GM12878 (cell line): ENCODE measurements at regions not wholly inside any gene's neighbourhood (a gene's known extent, or its start where the extent isn't known, plus 50 kb on each side); places are given as distances from the start of the nearest gene placed in this dataset.

Source experiments
- ATAC-seq: fragments of 200-7000 bp; cut with Tn5 transposase; 3 replicates; pipeline ENCODE4 v1.9.1; 2020; ENCODE audit warnings: mild to moderate bottlenecking, moderate library complexity
- BruUV-seq: library from RNA; stranded (reverse); fragments of 400-500 nt; replicated peaks from 2 replicates; lab custom pipeline; 2021; lab: Mats Ljungman, UMichigan
- CTCF ChIA-PET: fragments of 300-600 bp; sonication (Branson Sonifier 250); formaldehyde crosslinking; extraction: SDS; loops from one replicate; lab custom pipeline; 2021; ENCODE audit warnings: inconsistent platforms; lab: Yijun Ruan, JAX
- POLR2A ChIA-PET: fragments of 350-600 bp; formaldehyde crosslinking; extraction: SDS; loops from one replicate; lab custom pipeline; 2021; ENCODE audit warnings: inconsistent platforms; lab: Charles Lee
- RAD21 ChIA-PET: fragments of 300-600 bp; sonication (Branson Sonifier 250); formaldehyde crosslinking; loops from one replicate; lab custom pipeline; 2023; ENCODE audit warnings: antibody characterized with exemption; ENCODE audit not compliant: unreplicated experiment; lab: Charles Lee
- SMC1A ChIA-PET: fragments of 300-600 bp; sonication (Branson Sonifier 250); formaldehyde crosslinking; loops from one replicate; lab custom pipeline; 2023; ENCODE audit not compliant: unreplicated experiment, uncharacterized antibody; lab: Charles Lee
- DNase-seq: peaks from one replicate; pipeline ENCODE4 v3.0.0-alpha.2; 2011; ENCODE audit warnings: low read depth, low spot score
- FAIRE-seq: peaks from 3 replicates; lab custom pipeline; 2011; peaks lifted over from hg19 to GRCh38; lab: Jason Lieb, UNC
- H2AFZ ChIP-seq: 2 replicates; pipeline ENCODE4 v1.6.0; 2011; ENCODE audit warnings: low read depth, low read length, control low read depth; ENCODE audit not compliant: control insufficient read depth
- H3K27ac ChIP-seq: 2 replicates; pipeline ENCODE4 v1.5.1; 2011; ENCODE audit warnings: control low read depth; ENCODE audit not compliant: control insufficient read depth, insufficient read depth
- H3K27me3 ChIP-seq, 2 experiments: replicated peaks in 1 of 2; 2 replicates each; pipeline versions ENCODE4 v1.6.0 to v1.6.1; 2011; ENCODE audit warnings: low read length in 1 of 2; ENCODE audit not compliant: control insufficient read depth in 2 of 2, insufficient read depth in 2 of 2
- H3K36me3 ChIP-seq, 2 experiments: 2 replicates each; pipeline ENCODE4 v1.5.1; 2011; ENCODE audit warnings: low read length in 1 of 2; ENCODE audit not compliant: control insufficient read depth in 2 of 2, insufficient read depth in 2 of 2
- H3K4me1 ChIP-seq: 2 replicates; pipeline ENCODE4 v1.6.1; 2011; ENCODE audit warnings: mild to moderate bottlenecking, low read length, moderate library complexity, mixed read lengths; ENCODE audit not compliant: control insufficient read depth, insufficient read depth
- H3K4me2 ChIP-seq: 2 replicates; pipeline ENCODE4 v1.6.0; 2011; ENCODE audit warnings: control low read depth; ENCODE audit not compliant: control insufficient read depth, insufficient read depth
- H3K4me3 ChIP-seq: fragments of 200-600 bp; sonication (generic); 2 replicates; pipeline ENCODE4 v1.5.1; 2016
- H3K79me2 ChIP-seq: 2 replicates; pipeline ENCODE4 v1.6.0; 2011; ENCODE audit warnings: low read length; ENCODE audit not compliant: control insufficient read depth, insufficient read depth
- H3K9ac ChIP-seq: 2 replicates; pipeline ENCODE4 v1.8.0; 2011; ENCODE audit warnings: low read length, control low read depth, mixed read lengths; ENCODE audit not compliant: control insufficient read depth, insufficient read depth
- H3K9me3 ChIP-seq: replicated peaks from 3 replicates; pipeline ENCODE4 v1.5.1; 2011; ENCODE audit warnings: mild to moderate bottlenecking, low read length; ENCODE audit not compliant: control insufficient read depth, insufficient read depth
- H4K20me1 ChIP-seq: 2 replicates; pipeline ENCODE4 v1.6.0; 2011; ENCODE audit not compliant: control insufficient read depth, insufficient read depth
- BCL11A ChIP-seq: IDR thresholded peaks from 2 replicates; pipeline ENCODE4 v1.6.1; 2011; ENCODE audit warnings: low read depth, low read length
- HDAC2 ChIP-seq: fragments of 200-600 bp; sonication (generic); IDR thresholded peaks from 2 replicates; pipeline ENCODE4 v1.6.1; 2017
- HDGF ChIP-seq: fragments of 450-650 bp; IDR thresholded peaks from 2 replicates; pipeline ENCODE4 v1.6.1; 2016; ENCODE audit warnings: antibody characterized with exemption
- MEF2B ChIP-seq: fragments of 450-650 bp; IDR thresholded peaks from 2 replicates; pipeline ENCODE4 v1.6.1; 2018; ENCODE audit warnings: mild to moderate bottlenecking, moderate library complexity; ENCODE audit not compliant: partially characterized antibody, poor library complexity, severe bottlenecking
- NFYB ChIP-seq: IDR thresholded peaks from 2 replicates; pipeline ENCODE4 v1.6.1; 2011; ENCODE audit warnings: low read depth, mild to moderate bottlenecking, low read length, improper control_type of control experiment, moderate library complexity; ENCODE audit not compliant: insufficient read depth
- PAX8 ChIP-seq: fragments of 450-650 bp; IDR thresholded peaks from 2 replicates; pipeline ENCODE4 v1.6.1; 2017; ENCODE audit warnings: mild to moderate bottlenecking, moderate library complexity
- PML ChIP-seq: IDR thresholded peaks from 2 replicates; pipeline ENCODE4 v1.6.1; 2012; ENCODE audit warnings: low read length, inconsistent platforms
- RCOR1 ChIP-seq: conservative IDR thresholded peaks from 2 replicates; pipeline ENCODE4 v1.6.1; 2012; ENCODE audit warnings: low read depth, low read length, improper control_type of control experiment
- SMARCA5 ChIP-seq: fragments of 450-650 bp; IDR thresholded peaks from 2 replicates; pipeline ENCODE4 v1.6.1; 2017; ENCODE audit warnings: mild to moderate bottlenecking
- ZNF207 ChIP-seq: fragments of 450-650 bp; IDR thresholded peaks from 2 replicates; pipeline ENCODE4 v1.6.1; 2014; ENCODE audit warnings: antibody characterized with exemption, mild to moderate bottlenecking, borderline replicate concordance
- ZNF24 ChIP-seq: fragments of 450-650 bp; IDR thresholded peaks from 2 replicates; pipeline ENCODE4 v1.6.1; 2017; ENCODE audit warnings: antibody characterized with exemption, mild to moderate bottlenecking
- WGBS: methylation state at CpG from one replicate; pipeline ENCODE4 v1.1.6; 2016; ENCODE audit warnings: low lambda C conversion rate; ENCODE audit not compliant: insufficient replicate concordance, insufficient coverage; ENCODE audit errors: missing lambda C conversion rate; 5-methylcytosine and 5-hydroxymethylcytosine counted together
- in situ Hi-C: fragments of 300-500 bp; cut with MboI; formaldehyde crosslinking; loops from 9 replicates; pipeline ENCODE4 v1.14.3; 2018; ENCODE audit warnings: mixed read lengths
- intact Hi-C: fragments of 100-400 bp; cut with micrococcal nuclease; formaldehyde crosslinking; loops from one replicate; pipeline ENCODE4 v1.14.2; 2022; ENCODE audit not compliant: unreplicated experiment
- TF ChIP-seq, protein P1 (sequence below): fragments of 450-650 bp; IDR thresholded peaks from 2 replicates; pipeline ENCODE4 v1.6.1; 2016; ENCODE audit warnings: mild to moderate bottlenecking

DNA sequence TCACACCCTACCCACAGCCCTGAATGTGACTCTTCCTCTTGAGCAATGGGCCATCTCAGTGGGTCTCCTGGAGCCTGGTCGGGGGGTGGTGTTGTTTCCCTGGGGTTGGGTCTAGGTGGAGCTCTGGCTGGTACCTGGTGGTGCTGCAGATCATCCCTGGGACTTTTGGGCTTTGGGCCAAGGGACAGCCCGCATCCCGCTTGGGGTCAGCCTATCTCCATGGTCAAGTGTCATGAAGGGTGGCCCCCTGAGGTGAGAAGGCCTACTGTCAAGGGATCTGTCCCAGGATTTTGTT, 202.0 kb downstream of the UBE3A start:
- WGBS = 59% methylated on average over 3 of the region's 3 CpGs
- Histone ChIP-seq H3K27ac (no peak overlapping the region), H3K4me2 (no peak overlapping the region), H3K4me3 (no peak overlapping the region), H3K36me3 (no peaks in the 10 kb centered on the region), H2AFZ (no peak overlapping the region), H3K4me1 (no peaks in the 10 kb centered on the region), H3K79me2 (no peaks in the 10 kb centered on the region), H3K9me3 (no peaks in the 10 kb centered on the region; the same call in 2 of the 3 replicates), H3K27me3 (no peaks in the 10 kb centered on the region), H4K20me1 (no peaks in the 10 kb centered on the region), H3K9ac (no peak overlapping the region)
- CTCF ChIA-PET = no interaction called here
- POLR2A ChIA-PET = no interaction called here
- SMC1A ChIA-PET = no interaction called here
- FAIRE-seq = no peak
- RAD21 ChIA-PET = no interaction called here
- in situ Hi-C loops = no loop called here
- no peak for DNase-seq
- no peak for ATAC-seq
- TF ChIP-seq PAX8 (no peak), ZNF24 (no peak)
- TF ChIP-seq, protein P1, sequence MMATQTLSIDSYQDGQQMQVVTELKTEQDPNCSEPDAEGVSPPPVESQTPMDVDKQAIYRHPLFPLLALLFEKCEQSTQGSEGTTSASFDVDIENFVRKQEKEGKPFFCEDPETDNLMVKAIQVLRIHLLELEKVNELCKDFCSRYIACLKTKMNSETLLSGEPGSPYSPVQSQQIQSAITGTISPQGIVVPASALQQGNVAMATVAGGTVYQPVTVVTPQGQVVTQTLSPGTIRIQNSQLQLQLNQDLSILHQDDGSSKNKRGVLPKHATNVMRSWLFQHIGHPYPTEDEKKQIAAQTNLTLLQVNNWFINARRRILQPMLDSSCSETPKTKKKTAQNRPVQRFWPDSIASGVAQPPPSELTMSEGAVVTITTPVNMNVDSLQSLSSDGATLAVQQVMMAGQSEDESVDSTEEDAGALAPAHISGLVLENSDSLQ = no peak
- intact Hi-C loops = no loop called here
- BruUV-seq = no TSS peak

DNA sequence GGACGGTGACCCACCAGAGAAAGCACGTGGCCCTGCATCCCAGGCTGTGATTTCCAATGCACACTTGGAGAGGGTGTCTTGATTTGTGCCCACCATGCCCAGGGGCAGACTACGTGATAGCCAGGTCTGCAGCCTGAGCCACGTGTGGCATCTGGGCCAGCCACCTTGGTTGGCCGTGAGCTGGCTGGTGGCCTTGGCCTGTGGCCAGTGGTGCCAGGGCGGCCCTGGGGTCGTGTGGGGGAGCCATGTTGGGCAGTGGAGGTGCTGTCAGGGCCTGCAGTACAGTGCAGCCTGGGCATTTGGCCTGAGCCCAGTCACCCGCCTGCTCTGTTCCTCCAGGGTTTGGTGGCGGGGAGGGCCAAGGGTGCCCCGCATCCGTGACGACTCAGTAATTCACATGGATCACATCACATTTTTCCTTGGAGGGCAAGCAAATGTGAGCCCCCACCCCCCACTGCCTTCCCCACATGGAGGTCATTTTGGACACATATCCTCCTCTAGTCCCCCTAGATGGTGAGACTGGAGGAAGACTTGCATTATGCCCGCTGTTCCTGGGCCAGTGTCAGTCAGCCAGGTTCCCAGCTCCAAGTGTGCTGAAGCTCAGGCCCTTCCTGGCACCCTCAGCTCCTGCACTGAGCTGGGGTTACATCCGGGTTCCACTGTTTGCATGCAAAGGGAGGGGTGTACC, 201.4 kb downstream of the UBE3A start:
- Histone ChIP-seq H3K4me3 (no peak overlapping the region), H3K4me1 (no peaks in the 10 kb centered on the region), H3K9me3 (no peaks in the 10 kb centered on the region; the same call in 2 of the 3 replicates), H3K9ac (no peak overlapping the region), H3K36me3 (no peaks in the 10 kb centered on the region), H2AFZ (no peak overlapping the region), H3K27me3 (no peaks in the 10 kb centered on the region), H3K79me2 (no peaks in the 10 kb centered on the region), H3K4me2 (no peak overlapping the region), H4K20me1 (no peaks in the 10 kb centered on the region), H3K27ac (no peak overlapping the region)
- ChIA-PET CTCF (no interaction called here), SMC1A (no interaction called here)
- intact Hi-C loops = no loop called here
- in situ Hi-C loops = no loop called here
- no peak for DNase-seq
- FAIRE-seq = no peak
- TF ChIP-seq MEF2B (no peak), SMARCA5 (no peak), NFYB (no peak), ZNF207 (no peak), BCL11A (no peak), HDGF (no peak), HDAC2 (no peak), RCOR1 (no peak), PML (no peak)
- TF ChIP-seq, all 136 proteins: peak for 0
- no TSS peak for BruUV-seq
- ChIA-PET POLR2A (no interaction called here), RAD21 (no interaction called here)
- WGBS = 44% methylated on average over 14 of the region's 14 CpGs
- no peak for ATAC-seq
